ENCODE measurements at regions not wholly inside any gene's neighbourhood (a gene's known extent, or its start where the extent isn't known, plus 50 kb on each side); places are given as distances from the start of the nearest gene placed in this dataset.

- TF ChIP-seq MAX (IDR thresholded peaks at IDR 0.05; ENCODE audit: low read depth, low read length) (no peak), MYC (IDR thresholded peaks at IDR 0.05; ENCODE audit: low read depth, low read length) (no peak), CTCF (IDR thresholded peaks at IDR 0.05; ENCODE audit: low read depth, low read length) (no peak), POLR2A (IDR thresholded peaks at IDR 0.05; ENCODE audit: extremely low read depth, insufficient read length) (no peak)
- no peak overlapping the region for H3K4me3 ChIP-seq (ENCODE audit: low read depth, low read length)
- DNase-seq (ENCODE audit: low read depth): no peak
Observed at GRCh38 chr22:22996511-22997261, 73.6 kb upstream of the GNAZ start.

GRCh38 chr22:22997262-22997898 is 72.9 kb upstream of the GNAZ start:
- H3K4me3 ChIP-seq (ENCODE audit: low read depth, low read length): no peak overlapping the region
- no peak for DNase-seq (ENCODE audit: low read depth)
- TF ChIP-seq POLR2A (IDR thresholded peaks at IDR 0.05; ENCODE audit: extremely low read depth, insufficient read length) (no peak), MYC (IDR thresholded peaks at IDR 0.05; ENCODE audit: low read depth, low read length) (no peak), CTCF (IDR thresholded peaks at IDR 0.05; ENCODE audit: low read depth, low read length) (no peak), MAX (IDR thresholded peaks at IDR 0.05; ENCODE audit: low read depth, low read length) (no peak)

GRCh38 chr22:22997988-22998387 is 72.3 kb upstream of the GNAZ start:
- DNase-seq (ENCODE audit: low read depth): no peak
- no peak overlapping the region for H3K4me3 ChIP-seq (ENCODE audit: low read depth, low read length)
- no peak for TF ChIP-seq MAX (IDR thresholded peaks at IDR 0.05; ENCODE audit: low read depth, low read length)
- no peak for TF ChIP-seq MYC (IDR thresholded peaks at IDR 0.05; ENCODE audit: low read depth, low read length)
- TF ChIP-seq POLR2A (IDR thresholded peaks at IDR 0.05; ENCODE audit: extremely low read depth, insufficient read length): no peak
- no peak for TF ChIP-seq CTCF (IDR thresholded peaks at IDR 0.05; ENCODE audit: low read depth, low read length)

GRCh38 chr22:22999523-22999922 is 70.8 kb upstream of the GNAZ start:
- TF ChIP-seq POLR2A (IDR thresholded peaks at IDR 0.05; ENCODE audit: extremely low read depth, insufficient read length): no peak
- no peak for TF ChIP-seq MYC (IDR thresholded peaks at IDR 0.05; ENCODE audit: low read depth, low read length)
- H3K4me3 ChIP-seq (ENCODE audit: low read depth, low read length): no peak overlapping the region
- DNase-seq (ENCODE audit: low read depth): no peak

GRCh38 chr22:23000657-23001347 is 69.5 kb upstream of the GNAZ start:
- no peak for DNase-seq (ENCODE audit: low read depth)
- no peak for TF ChIP-seq CTCF (IDR thresholded peaks at IDR 0.05; ENCODE audit: low read depth, low read length)
- no peak for TF ChIP-seq POLR2A (IDR thresholded peaks at IDR 0.05; ENCODE audit: extremely low read depth, insufficient read length)
- TF ChIP-seq MYC (IDR thresholded peaks at IDR 0.05; ENCODE audit: low read depth, low read length): no peak
- no peak for TF ChIP-seq MAX (IDR thresholded peaks at IDR 0.05; ENCODE audit: low read depth, low read length)
- no peak overlapping the region for H3K4me3 ChIP-seq (ENCODE audit: low read depth, low read length)

GRCh38 chr22:23001463-23001862 is 68.9 kb upstream of the GNAZ start:
- DNase-seq (ENCODE audit: low read depth): no peak
- H3K4me3 ChIP-seq (ENCODE audit: low read depth, low read length): no peak overlapping the region
- TF ChIP-seq CTCF (IDR thresholded peaks at IDR 0.05; ENCODE audit: low read depth, low read length): no peak
- TF ChIP-seq MYC (IDR thresholded peaks at IDR 0.05; ENCODE audit: low read depth, low read length): no peak
- no peak for TF ChIP-seq POLR2A (IDR thresholded peaks at IDR 0.05; ENCODE audit: extremely low read depth, insufficient read length)
- no peak for TF ChIP-seq MAX (IDR thresholded peaks at IDR 0.05; ENCODE audit: low read depth, low read length)
